ENCODE measurements at regions not wholly inside any gene's neighbourhood (a gene's known extent, or its start where the extent isn't known, plus 50 kb on each side); places are given as distances from the start of the nearest gene placed in this dataset.

- CTCF ChIA-PET: interaction anchor here (0.6 to 0.7 kb wide), 2 partner anchors 287 to 1671 kb away, joined by 3 to 6 read pairs; no protein-coding TSS in a partner anchor
- BruUV-seq (replicated peaks): no TSS peak
- Histone ChIP-seq H3K4me3 (ENCODE audit: low read depth, low read length) (no peak overlapping the region), H3K4me1 (no peaks in the 10 kb centered on the region), H3K27me3 (replicated peaks; ENCODE audit: control insufficient read depth, insufficient read depth, low read length) (no peaks in the 10 kb centered on the region), H3K9me3 (no peaks in the 10 kb centered on the region), H3K36me3 (ENCODE audit: control insufficient read depth, insufficient read depth, low read length) (no peaks in the 10 kb centered on the region)
- Mint-ChIP-seq H3K27ac (ENCODE audit: unreplicated experiment) (no peak overlapping the region), H3K36me3 (ENCODE audit: insufficient read depth, unreplicated experiment) (no peaks in the 10 kb centered on the region), H3K4me1 (ENCODE audit: low read depth, unreplicated experiment) (no peaks in the 10 kb centered on the region), H3K27me3 (ENCODE audit: insufficient read depth, unreplicated experiment) (peaks cover 3% of the 10 kb centered on the region), H3K9me3 (ENCODE audit: unreplicated experiment) (no peaks in the 10 kb centered on the region), H3K4me3 (ENCODE audit: unreplicated experiment) (no peak overlapping the region)
- no peak for DNase-seq
- intact Hi-C loops (cut with micrococcal nuclease; ENCODE audit: unreplicated experiment): no loop called here
- TF ChIP-seq CTCF (IDR thresholded peaks at IDR 0.05; ENCODE audit: insufficient read depth in 1 of 2, low read depth in 1 of 2, low read length in 1 of 2, severe bottlenecking in 1 of 2, unreplicated experiment in 1 of 2): no peak
- POLR2A ChIA-PET: no interaction called here
Observed at GRCh38 chr6:84282550-84282949, 55.1 kb upstream of the CEP162 start.

- Mint-ChIP-seq H3K4me3 (ENCODE audit: unreplicated experiment) (no peak overlapping the region), H3K9me3 (ENCODE audit: unreplicated experiment) (no peaks in the 10 kb centered on the region), H3K4me1 (ENCODE audit: low read depth, unreplicated experiment) (no peaks in the 10 kb centered on the region), H3K36me3 (ENCODE audit: insufficient read depth, unreplicated experiment) (no peaks in the 10 kb centered on the region), H3K27ac (ENCODE audit: unreplicated experiment) (no peak overlapping the region), H3K27me3 (ENCODE audit: insufficient read depth, unreplicated experiment) (no peaks in the 10 kb centered on the region)
- no peak for TF ChIP-seq CTCF (IDR thresholded peaks at IDR 0.05; ENCODE audit: insufficient read depth in 1 of 2, low read depth in 1 of 2, low read length in 1 of 2, severe bottlenecking in 1 of 2, unreplicated experiment in 1 of 2)
- Histone ChIP-seq H3K4me1 (no peaks in the 10 kb centered on the region), H3K9me3 (no peaks in the 10 kb centered on the region), H3K36me3 (ENCODE audit: control insufficient read depth, insufficient read depth, low read length) (no peaks in the 10 kb centered on the region), H3K4me3 (ENCODE audit: low read depth, low read length) (no peak overlapping the region), H3K27me3 (replicated peaks; ENCODE audit: control insufficient read depth, insufficient read depth, low read length) (no peaks in the 10 kb centered on the region)
- ChIA-PET CTCF (interaction anchor here (0.6 kb wide), 1 partner anchor 1074 kb away, joined by 3 read pairs; no protein-coding TSS in a partner anchor), POLR2A (no interaction called here)
- DNase-seq: no peak
- intact Hi-C loops (cut with micrococcal nuclease; ENCODE audit: unreplicated experiment): no loop called here
- BruUV-seq (replicated peaks): no TSS peak
Observed at GRCh38 chr6:84280639-84281038, 53.2 kb upstream of the CEP162 start.

- H3K4me3 Mint-ChIP-seq (ENCODE audit: unreplicated experiment): no peak overlapping the region
- H3K4me1 ChIP-seq: no peaks in the 10 kb centered on the region
- no peak for TF ChIP-seq CTCF (IDR thresholded peaks at IDR 0.05; ENCODE audit: insufficient read depth in 1 of 2, low read depth in 1 of 2, low read length in 1 of 2, severe bottlenecking in 1 of 2, unreplicated experiment in 1 of 2)
- no peaks in the 10 kb centered on the region for H3K36me3 ChIP-seq (ENCODE audit: control insufficient read depth, insufficient read depth, low read length)
- intact Hi-C loops (cut with micrococcal nuclease; ENCODE audit: unreplicated experiment): no loop called here
- H3K27me3 ChIP-seq (replicated peaks; ENCODE audit: control insufficient read depth, insufficient read depth, low read length): no peaks in the 10 kb centered on the region
- peaks cover 4% of the 10 kb centered on the region for H3K4me1 Mint-ChIP-seq (ENCODE audit: low read depth, unreplicated experiment)
- H3K9me3 Mint-ChIP-seq (ENCODE audit: unreplicated experiment): no peaks in the 10 kb centered on the region
- no peak overlapping the region for H3K27ac Mint-ChIP-seq (ENCODE audit: unreplicated experiment)
- ChIA-PET CTCF (no interaction called here), POLR2A (no interaction called here)
- no peaks in the 10 kb centered on the region for H3K36me3 Mint-ChIP-seq (ENCODE audit: insufficient read depth, unreplicated experiment)
- H3K9me3 ChIP-seq: no peaks in the 10 kb centered on the region
- H3K27me3 Mint-ChIP-seq (ENCODE audit: insufficient read depth, unreplicated experiment): no peaks in the 10 kb centered on the region
- no peak overlapping the region for H3K4me3 ChIP-seq (ENCODE audit: low read depth, low read length)
- BruUV-seq (replicated peaks): no TSS peak
- DNase-seq: no peak
Observed at GRCh38 chr6:84280030-84280429, 52.6 kb upstream of the CEP162 start.

Data from Caco-2 (cell line).